ENCODE measurements at regions not wholly inside any gene's neighbourhood (a gene's known extent, or its start where the extent isn't known, plus 50 kb on each side); places are given as distances from the start of the nearest gene placed in this dataset.

DNA sequence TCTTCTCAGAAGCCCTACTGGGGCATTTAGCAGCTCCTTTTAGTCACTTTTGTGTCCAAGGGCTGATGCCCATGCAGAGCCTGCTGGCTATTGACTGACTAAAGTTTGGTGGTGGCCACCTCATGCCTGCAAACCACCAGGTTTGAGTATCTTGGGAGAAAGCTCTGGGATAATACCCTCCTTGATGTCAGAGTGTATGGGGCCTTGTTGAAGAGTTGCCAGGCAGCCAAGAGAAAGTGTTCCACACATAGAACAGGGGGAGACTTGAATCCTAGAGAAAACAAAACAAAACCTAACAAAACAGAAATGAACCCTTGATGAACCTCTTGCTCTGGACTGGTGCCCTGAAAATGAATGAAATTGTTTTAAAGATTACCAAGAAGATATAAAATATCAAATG is 1024.6 kb downstream of the SORCS1 start:
- TF ChIP-seq EZH2phosphoT487 (IDR thresholded peaks at IDR 0.05; ENCODE audit: low read depth), result no peak
- TF ChIP-seq, protein P1, sequence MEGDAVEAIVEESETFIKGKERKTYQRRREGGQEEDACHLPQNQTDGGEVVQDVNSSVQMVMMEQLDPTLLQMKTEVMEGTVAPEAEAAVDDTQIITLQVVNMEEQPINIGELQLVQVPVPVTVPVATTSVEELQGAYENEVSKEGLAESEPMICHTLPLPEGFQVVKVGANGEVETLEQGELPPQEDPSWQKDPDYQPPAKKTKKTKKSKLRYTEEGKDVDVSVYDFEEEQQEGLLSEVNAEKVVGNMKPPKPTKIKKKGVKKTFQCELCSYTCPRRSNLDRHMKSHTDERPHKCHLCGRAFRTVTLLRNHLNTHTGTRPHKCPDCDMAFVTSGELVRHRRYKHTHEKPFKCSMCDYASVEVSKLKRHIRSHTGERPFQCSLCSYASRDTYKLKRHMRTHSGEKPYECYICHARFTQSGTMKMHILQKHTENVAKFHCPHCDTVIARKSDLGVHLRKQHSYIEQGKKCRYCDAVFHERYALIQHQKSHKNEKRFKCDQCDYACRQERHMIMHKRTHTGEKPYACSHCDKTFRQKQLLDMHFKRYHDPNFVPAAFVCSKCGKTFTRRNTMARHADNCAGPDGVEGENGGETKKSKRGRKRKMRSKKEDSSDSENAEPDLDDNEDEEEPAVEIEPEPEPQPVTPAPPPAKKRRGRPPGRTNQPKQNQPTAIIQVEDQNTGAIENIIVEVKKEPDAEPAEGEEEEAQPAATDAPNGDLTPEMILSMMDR (IDR thresholded peaks at IDR 0.05; ENCODE audit: low read depth, low read length), result no peak

All from OCI-LY3 (cell line).